GM10248 (cell line): ENCODE measurements at regions not wholly inside any gene's neighbourhood (a gene's known extent, or its start where the extent isn't known, plus 50 kb on each side); places are given as distances from the start of the nearest gene placed in this dataset.

ENCODE experiments used
- CTCF ChIA-PET: fragments of 300-600 bp; sonication (Branson Sonifier 250); formaldehyde crosslinking; extraction: SDS; loops from one replicate; lab custom pipeline; 2021; ENCODE audit warnings: antibody characterized with exemption; lab: Yijun Ruan, JAX
- POLR2A ChIA-PET: fragments of 350-650 bp; sonication (Branson Sonifier 250); formaldehyde crosslinking; extraction: SDS; loops from one replicate; lab custom pipeline; 2020; ENCODE audit warnings: antibody characterized with exemption; lab: Yijun Ruan, JAX
- DNase-seq: peaks from one replicate; pipeline ENCODE4 v3.0.0; 2012; ENCODE audit errors: extremely low spot score
- CTCF ChIP-seq: IDR thresholded peaks from 2 replicates; pipeline ENCODE4 v1.5.1; 2012; ENCODE audit warnings: mild to moderate bottlenecking, low read depth; ENCODE audit errors: extremely low read depth, missing control alignments, control extremely low read depth

- ChIA-PET CTCF (no interaction called here), POLR2A (no interaction called here)
- no peak for TF ChIP-seq CTCF
- no peak for DNase-seq
Observed at GRCh38 chr7:16202303-16202702, 219.0 kb downstream of the CRPPA start.

GRCh38 chr7:16200591-16200990 lies 220.7 kb downstream of the CRPPA start:
- CTCF ChIA-PET: interaction anchor here (1.6 kb wide), 1 partner anchor 35 kb away, joined by 3 read pairs; no protein-coding TSS in a partner anchor
- no peak for TF ChIP-seq CTCF
- POLR2A ChIA-PET: no interaction called here
- DNase-seq: no peak

GRCh38 chr7:16193631-16194030 lies 227.7 kb downstream of the CRPPA start:
- TF ChIP-seq CTCF: no peak
- CTCF ChIA-PET: no interaction called here
- POLR2A ChIA-PET: no interaction called here
- DNase-seq: no peak

GRCh38 chr7:16189026-16189715 lies 232.2 kb downstream of the CRPPA start:
- DNase-seq: no peak
- ChIA-PET CTCF (no interaction called here), POLR2A (no interaction called here)
- TF ChIP-seq CTCF: no peak

GRCh38 chr7:16187131-16187530 lies 234.2 kb downstream of the CRPPA start:
- POLR2A ChIA-PET: no interaction called here
- CTCF ChIA-PET: no interaction called here
- no peak for TF ChIP-seq CTCF
- DNase-seq: no peak

- no peak for DNase-seq
- CTCF ChIA-PET: no interaction called here
- TF ChIP-seq CTCF: no peak
- POLR2A ChIA-PET: no interaction called here
Observed at GRCh38 chr7:16178585-16178984, 242.8 kb downstream of the CRPPA start.
